Transverse colon (tissue), 3 donors: ENCODE measurements at regions not wholly inside any gene's neighbourhood (a gene's known extent, or its start where the extent isn't known, plus 50 kb on each side); places are given as distances from the start of the nearest gene placed in this dataset.

Source experiments
- POLR2A ChIP-seq: fragments of 450-650 bp; IDR thresholded peaks from one replicate; pipeline ENCODE4 v1.6.1; 2016; ENCODE audit warnings: antibody characterized with exemption, mild to moderate bottlenecking, moderate library complexity
- TF ChIP-seq, protein P1 (sequence below), 5 experiments: fragments of 200-600 bp in 3 of 5; fragments of 450-650 bp in 2 of 5; sonication (generic) in 3 of 5; IDR thresholded peaks; 1 replicate in 2 of 5; 2 replicates in 3 of 5; pipeline ENCODE4 v1.5.1; 2016 to 2017; ENCODE audit warnings: antibody characterized with exemption in 5 of 5, inconsistent platforms in 3 of 5, mild to moderate bottlenecking in 2 of 5, moderate library complexity in 1 of 5

DNA sequence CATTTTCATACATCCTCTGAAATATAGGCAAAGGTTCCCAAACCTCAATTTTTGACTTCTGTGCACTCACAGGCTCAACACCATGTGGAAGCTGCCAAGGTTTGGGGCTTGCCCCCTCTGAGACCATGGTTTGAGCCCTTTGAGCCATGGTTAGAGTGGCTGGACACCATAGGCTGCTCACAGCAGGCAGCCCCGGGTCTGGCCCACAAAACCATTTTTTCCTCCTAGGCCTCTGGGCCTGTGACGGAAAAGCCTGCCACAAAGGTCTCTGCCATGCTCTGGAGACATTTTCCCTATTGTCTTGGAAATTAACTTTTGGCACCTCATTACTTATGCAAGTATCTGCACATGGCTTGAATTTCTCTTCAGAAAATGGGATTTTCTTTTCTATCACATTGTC, 1113.2 kb upstream of the ATXN7L3B start:
- TF ChIP-seq, protein P1, sequence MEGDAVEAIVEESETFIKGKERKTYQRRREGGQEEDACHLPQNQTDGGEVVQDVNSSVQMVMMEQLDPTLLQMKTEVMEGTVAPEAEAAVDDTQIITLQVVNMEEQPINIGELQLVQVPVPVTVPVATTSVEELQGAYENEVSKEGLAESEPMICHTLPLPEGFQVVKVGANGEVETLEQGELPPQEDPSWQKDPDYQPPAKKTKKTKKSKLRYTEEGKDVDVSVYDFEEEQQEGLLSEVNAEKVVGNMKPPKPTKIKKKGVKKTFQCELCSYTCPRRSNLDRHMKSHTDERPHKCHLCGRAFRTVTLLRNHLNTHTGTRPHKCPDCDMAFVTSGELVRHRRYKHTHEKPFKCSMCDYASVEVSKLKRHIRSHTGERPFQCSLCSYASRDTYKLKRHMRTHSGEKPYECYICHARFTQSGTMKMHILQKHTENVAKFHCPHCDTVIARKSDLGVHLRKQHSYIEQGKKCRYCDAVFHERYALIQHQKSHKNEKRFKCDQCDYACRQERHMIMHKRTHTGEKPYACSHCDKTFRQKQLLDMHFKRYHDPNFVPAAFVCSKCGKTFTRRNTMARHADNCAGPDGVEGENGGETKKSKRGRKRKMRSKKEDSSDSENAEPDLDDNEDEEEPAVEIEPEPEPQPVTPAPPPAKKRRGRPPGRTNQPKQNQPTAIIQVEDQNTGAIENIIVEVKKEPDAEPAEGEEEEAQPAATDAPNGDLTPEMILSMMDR (IDR thresholded peaks at IDR 0.05), result no peak
- TF ChIP-seq POLR2A, result no peak
